Stimulated activated naive CD8-positive, alpha-beta T cell treated with anti-CD3 and anti-CD28 coated beads, Interleukin-15, amount 100 ng/mL, for 72 hours (primary cell): ENCODE measurements at regions not wholly inside any gene's neighbourhood (a gene's known extent, or its start where the extent isn't known, plus 50 kb on each side); places are given as distances from the start of the nearest gene placed in this dataset.

Experiments used
- ATAC-seq: fragments of 150-1000 bp; cut with Tn5 transposase; 2 replicates; pipeline ENCODE4 v1.10.0; 2021; ENCODE audit warnings: mild to moderate bottlenecking, moderate library complexity
- DNase-seq, 2 donors: peaks; one replicate each; pipeline ENCODE4 v3.0.0; 2021 to 2022
- H3K27ac Mint-ChIP-seq, 2 donors: one replicate each; pipeline ENCODE4 v1.8.0; 2022; ENCODE audit warnings: mild to moderate bottlenecking in 2 of 2, mixed read lengths in 2 of 2, moderate library complexity in 2 of 2
- H3K27me3 Mint-ChIP-seq: one replicate; pipeline ENCODE4 v1.8.0; 2022; ENCODE audit warnings: mixed read lengths
- H3K4me1 Mint-ChIP-seq: one replicate; pipeline ENCODE4 v1.8.0; 2022; ENCODE audit warnings: mild to moderate bottlenecking, mixed read lengths
- H3K4me3 Mint-ChIP-seq, 2 donors: one replicate each; pipeline ENCODE4 v1.8.0; 2022; ENCODE audit warnings: mild to moderate bottlenecking in 2 of 2, mixed read lengths in 2 of 2, moderate library complexity in 1 of 2
- H3K9me3 Mint-ChIP-seq, 2 donors: one replicate each; pipeline ENCODE4 v1.8.0; 2022; ENCODE audit warnings: mixed read lengths in 2 of 2

GRCh38 chr4:181293014-181293413 lies 950.2 kb upstream of the TENM3 start:
- Mint-ChIP-seq H3K4me3 (no peak overlapping the region), H3K4me1 (no peaks in the 10 kb centered on the region), H3K9me3 (peaks cover 0 to 8% of the 10 kb centered on the region in 2 donors), H3K27me3 (no peaks in the 10 kb centered on the region), H3K27ac (no peak overlapping the region)
- ATAC-seq (no peak), DNase-seq (no peak)

- H3K27me3 Mint-ChIP-seq = no peaks in the 10 kb centered on the region
- DNase-seq = no peak
- peaks cover 0 to 8% of the 10 kb centered on the region in 2 donors for H3K9me3 Mint-ChIP-seq
- H3K4me1 Mint-ChIP-seq = no peaks in the 10 kb centered on the region
- no peak overlapping the region for H3K4me3 Mint-ChIP-seq
- ATAC-seq = no peak
- no peak overlapping the region for H3K27ac Mint-ChIP-seq
Measured at GRCh38 chr4:181293541-181293940, 949.7 kb upstream of the TENM3 start.

- no peaks in the 10 kb centered on the region for H3K27me3 Mint-ChIP-seq
- ATAC-seq (no peak), DNase-seq (no peak)
- H3K9me3 Mint-ChIP-seq = peaks cover 0 to 8% of the 10 kb centered on the region in 2 donors
- no peaks in the 10 kb centered on the region for H3K4me1 Mint-ChIP-seq
- peak overlapping the region in 1 of 2 donors; percentile 3 for H3K27ac Mint-ChIP-seq
- H3K4me3 Mint-ChIP-seq = no peak overlapping the region
Measured at GRCh38 chr4:181294421-181294820, 948.8 kb upstream of the TENM3 start.

DNA sequence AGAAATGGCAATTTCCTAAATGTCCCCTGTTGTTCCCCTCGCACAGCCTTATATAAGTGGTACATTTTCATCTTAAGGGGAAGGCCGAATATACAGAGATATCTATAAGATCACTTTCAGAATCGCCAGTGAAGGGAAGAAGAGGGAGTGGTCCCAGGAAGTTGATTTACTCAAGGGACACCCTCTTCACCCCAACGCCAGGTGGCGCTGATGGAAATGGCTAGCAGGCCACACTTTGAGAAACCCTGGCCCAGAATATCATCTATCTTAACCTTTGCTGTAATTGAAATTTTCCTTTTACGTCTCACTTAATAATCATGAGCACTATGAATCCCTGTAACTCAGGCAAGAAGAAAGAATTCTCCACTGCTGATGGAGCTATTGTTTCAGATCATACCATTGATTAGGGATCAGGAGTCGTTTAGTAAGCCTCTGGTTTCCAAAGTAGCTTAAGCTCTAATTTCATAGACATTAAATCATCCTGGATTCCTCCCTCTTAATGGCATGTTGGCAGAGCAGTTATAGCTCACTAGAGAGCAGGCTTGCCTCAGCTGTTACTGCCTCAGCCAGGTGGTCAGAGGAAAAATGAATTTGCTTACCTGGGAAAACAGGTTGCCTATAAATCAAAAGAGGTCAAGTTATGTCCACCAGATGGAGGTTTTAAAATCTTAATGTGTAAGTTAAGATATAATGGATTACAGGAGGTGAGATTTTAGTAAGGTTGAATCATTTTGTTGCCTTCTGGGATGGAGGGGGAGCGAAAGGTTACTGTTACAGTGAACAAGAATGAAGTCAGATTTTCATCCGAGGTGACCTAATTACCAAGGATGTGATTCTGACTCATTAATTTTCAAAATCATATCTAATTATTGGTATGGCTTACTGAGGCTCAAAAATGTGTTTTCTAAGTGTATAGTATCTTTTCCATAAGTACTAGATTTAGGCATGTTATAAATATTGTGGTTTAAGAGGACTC lies 941.2 kb upstream of the TENM3 start:
- Mint-ChIP-seq H3K9me3 (no peaks in the 10 kb centered on the region), H3K4me3 (no peak overlapping the region), H3K27ac (no peak overlapping the region), H3K4me1 (no peaks in the 10 kb centered on the region), H3K27me3 (no peaks in the 10 kb centered on the region)
- DNase-seq = peak; percentile 3 to 9
- ATAC-seq = no peak

- Mint-ChIP-seq H3K4me1 (no peaks in the 10 kb centered on the region), H3K4me3 (no peak overlapping the region), H3K27me3 (no peaks in the 10 kb centered on the region), H3K27ac (no peak overlapping the region), H3K9me3 (peaks cover 5% of the 10 kb centered on the region in 2 donors)
- ATAC-seq = no peak
- no peak for DNase-seq
Measured at GRCh38 chr4:181307824-181308223, 935.4 kb upstream of the TENM3 start.

- H3K4me1 Mint-ChIP-seq = no peaks in the 10 kb centered on the region
- H3K27ac Mint-ChIP-seq = no peak overlapping the region
- H3K4me3 Mint-ChIP-seq = no peak overlapping the region
- no peak for ATAC-seq
- H3K9me3 Mint-ChIP-seq = peaks cover 5 to 7% of the 10 kb centered on the region in 2 donors
- no peak for DNase-seq
- no peaks in the 10 kb centered on the region for H3K27me3 Mint-ChIP-seq
Measured at GRCh38 chr4:181308476-181309312, 934.5 kb upstream of the TENM3 start.

- Mint-ChIP-seq H3K4me1 (no peaks in the 10 kb centered on the region), H3K4me3 (no peak overlapping the region), H3K27ac (no peak overlapping the region), H3K9me3 (peaks cover 5 to 13% of the 10 kb centered on the region in 2 donors), H3K27me3 (no peaks in the 10 kb centered on the region)
- ATAC-seq (no peak), DNase-seq (no peak)
Measured at GRCh38 chr4:181312066-181312465, 931.1 kb upstream of the TENM3 start.

- DNase-seq (no peak), ATAC-seq (no peak)
- H3K4me1 Mint-ChIP-seq = no peaks in the 10 kb centered on the region
- no peak overlapping the region for H3K4me3 Mint-ChIP-seq
- no peaks in the 10 kb centered on the region for H3K27me3 Mint-ChIP-seq
- H3K9me3 Mint-ChIP-seq = peaks cover 0 to 2% of the 10 kb centered on the region in 2 donors
- H3K27ac Mint-ChIP-seq = no peak overlapping the region
Measured at GRCh38 chr4:181319629-181320028, 923.6 kb upstream of the TENM3 start.

GRCh38 chr4:181323061-181323460 lies 920.1 kb upstream of the TENM3 start:
- Mint-ChIP-seq H3K4me3 (no peak overlapping the region), H3K27me3 (no peaks in the 10 kb centered on the region), H3K9me3 (peaks cover 7 to 10% of the 10 kb centered on the region in 2 donors), H3K4me1 (no peaks in the 10 kb centered on the region), H3K27ac (no peak overlapping the region)
- no peak for ATAC-seq
- DNase-seq = no peak

DNA sequence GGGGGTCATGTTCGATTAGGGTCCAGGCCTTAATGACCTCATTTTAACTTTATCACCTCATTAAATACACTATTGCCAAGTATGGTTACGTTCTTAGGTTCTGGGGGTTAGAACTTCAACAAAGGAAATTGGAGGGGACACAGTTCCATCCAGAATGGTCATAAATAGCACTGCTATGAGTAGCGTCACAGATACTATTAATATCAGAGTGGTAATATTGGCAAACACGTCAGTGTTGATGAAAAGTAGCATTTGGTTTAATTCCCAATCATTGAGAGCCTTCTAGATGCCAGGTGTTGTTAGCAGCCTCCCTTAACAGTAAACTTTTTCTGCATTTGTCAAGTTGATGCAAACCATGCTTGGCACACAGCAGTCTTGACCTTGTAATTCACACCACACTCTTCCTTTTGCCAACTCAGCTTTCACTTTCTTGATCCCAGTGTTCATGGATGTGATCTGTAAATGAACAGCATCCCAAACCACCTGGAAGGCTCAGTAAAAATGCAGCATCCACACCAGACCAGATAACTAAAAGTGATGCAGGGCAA lies 912.5 kb upstream of the TENM3 start:
- Mint-ChIP-seq H3K4me3 (no peak overlapping the region), H3K4me1 (no peaks in the 10 kb centered on the region), H3K9me3 (peaks cover 7 to 26% of the 10 kb centered on the region in 2 donors), H3K27ac (no peak overlapping the region), H3K27me3 (no peaks in the 10 kb centered on the region)
- no peak for DNase-seq
- ATAC-seq = no peak

- H3K9me3 Mint-ChIP-seq = peaks cover 7 to 26% of the 10 kb centered on the region in 2 donors
- no peak overlapping the region for H3K27ac Mint-ChIP-seq
- DNase-seq (no peak), ATAC-seq (no peak)
- H3K4me3 Mint-ChIP-seq = no peak overlapping the region
- no peaks in the 10 kb centered on the region for H3K4me1 Mint-ChIP-seq
- no peaks in the 10 kb centered on the region for H3K27me3 Mint-ChIP-seq
Measured at GRCh38 chr4:181331214-181331613, 912.0 kb upstream of the TENM3 start.

DNA sequence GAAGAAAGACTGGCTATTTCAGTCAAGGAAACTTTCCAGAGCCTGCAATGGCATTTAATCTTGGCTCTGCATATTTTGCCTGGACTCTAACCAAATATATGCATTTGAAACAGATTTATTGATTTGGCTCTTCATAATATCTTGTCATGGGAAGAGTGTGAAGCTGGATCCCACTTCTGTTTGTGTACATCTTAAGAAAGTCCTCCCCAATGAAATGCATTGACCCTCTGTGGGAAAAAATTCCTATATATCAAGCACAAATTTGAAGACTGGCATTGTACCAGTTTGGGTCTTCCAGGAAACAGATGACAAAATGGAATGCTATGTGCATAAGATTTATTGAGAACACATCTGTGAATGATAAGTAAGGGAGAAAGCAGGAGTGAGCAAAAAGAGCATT lies 897.3 kb upstream of the TENM3 start:
- no peak for ATAC-seq
- Mint-ChIP-seq H3K27ac (no peak overlapping the region), H3K4me1 (no peaks in the 10 kb centered on the region), H3K27me3 (no peaks in the 10 kb centered on the region), H3K4me3 (no peak overlapping the region), H3K9me3 (peaks cover 0 to 9% of the 10 kb centered on the region in 2 donors)
- no peak for DNase-seq

DNA sequence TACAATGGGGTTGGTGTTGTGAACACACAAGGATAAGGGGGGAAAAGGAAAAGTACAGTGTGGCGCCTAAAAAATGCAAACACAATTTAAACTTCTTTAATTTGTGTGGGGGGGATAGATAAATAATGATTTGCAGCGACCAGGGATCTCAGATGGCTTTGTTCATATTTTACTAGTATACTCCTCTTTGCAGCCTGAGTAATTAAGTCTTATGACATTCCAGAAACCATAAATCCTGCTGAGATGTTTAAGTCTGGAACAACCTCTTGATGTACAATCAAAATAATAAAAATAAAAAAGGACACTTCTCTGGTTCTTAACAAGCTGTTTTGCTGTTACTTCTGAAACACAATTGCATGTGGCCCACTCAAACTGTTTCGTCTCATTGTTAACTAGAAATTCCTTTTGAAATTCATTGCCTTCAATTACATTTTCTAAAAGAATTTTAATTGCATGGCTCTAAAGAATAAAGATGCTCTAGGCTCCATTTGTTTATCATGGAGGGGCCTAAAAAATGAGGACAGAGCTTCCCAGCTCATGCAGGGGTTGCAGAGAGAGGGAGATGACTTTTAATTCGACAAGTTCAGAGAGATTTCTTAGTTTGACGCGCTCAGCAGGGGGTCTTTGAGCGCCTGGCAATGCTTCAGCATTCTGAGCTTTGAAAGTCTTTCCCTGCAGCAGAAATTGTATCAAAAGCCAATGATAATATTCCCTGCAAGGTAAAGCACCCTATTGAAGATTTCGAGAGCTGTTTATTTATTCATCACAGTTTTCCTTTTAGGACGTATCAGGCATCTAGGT lies 892.4 kb upstream of the TENM3 start:
- Mint-ChIP-seq H3K9me3 (peaks cover 4 to 9% of the 10 kb centered on the region in 2 donors), H3K4me3 (no peak overlapping the region), H3K27ac (no peak overlapping the region), H3K4me1 (no peaks in the 10 kb centered on the region), H3K27me3 (no peaks in the 10 kb centered on the region)
- DNase-seq (no peak), ATAC-seq (no peak)

- H3K27ac Mint-ChIP-seq = no peak overlapping the region
- H3K4me3 Mint-ChIP-seq = no peak overlapping the region
- no peaks in the 10 kb centered on the region for H3K27me3 Mint-ChIP-seq
- no peaks in the 10 kb centered on the region for H3K4me1 Mint-ChIP-seq
- ATAC-seq (no peak), DNase-seq (no peak)
- peaks cover 0 to under 1% of the 10 kb centered on the region in 2 donors for H3K9me3 Mint-ChIP-seq
Measured at GRCh38 chr4:181364504-181364903, 878.7 kb upstream of the TENM3 start.

DNA sequence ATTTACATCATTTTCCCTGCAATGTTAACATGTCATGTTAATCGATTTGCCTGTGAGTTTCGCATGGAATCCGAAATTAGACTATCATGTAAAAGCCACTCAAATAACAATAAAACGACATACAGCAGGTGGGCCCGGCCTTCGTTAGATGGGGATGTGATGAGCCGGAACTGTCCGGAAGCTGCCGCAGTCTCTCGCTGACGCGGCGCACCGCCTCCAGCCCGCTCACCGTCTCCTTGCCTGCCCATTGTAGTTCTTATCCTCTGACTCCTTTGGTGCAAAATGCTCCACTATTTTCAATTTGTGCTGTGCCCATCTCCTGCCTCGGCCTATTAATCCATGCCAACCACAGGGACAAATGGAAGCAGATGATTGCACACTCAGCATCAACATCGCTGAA lies 877.5 kb upstream of the TENM3 start:
- ATAC-seq (no peak), DNase-seq (no peak)
- H3K9me3 Mint-ChIP-seq = no peaks in the 10 kb centered on the region
- H3K4me3 Mint-ChIP-seq = no peak overlapping the region
- no peaks in the 10 kb centered on the region for H3K27me3 Mint-ChIP-seq
- H3K27ac Mint-ChIP-seq = no peak overlapping the region
- H3K4me1 Mint-ChIP-seq = no peaks in the 10 kb centered on the region
